ENCODE measurements at regions not wholly inside any gene's neighbourhood (a gene's known extent, or its start where the extent isn't known, plus 50 kb on each side); places are given as distances from the start of the nearest gene placed in this dataset.

DNA sequence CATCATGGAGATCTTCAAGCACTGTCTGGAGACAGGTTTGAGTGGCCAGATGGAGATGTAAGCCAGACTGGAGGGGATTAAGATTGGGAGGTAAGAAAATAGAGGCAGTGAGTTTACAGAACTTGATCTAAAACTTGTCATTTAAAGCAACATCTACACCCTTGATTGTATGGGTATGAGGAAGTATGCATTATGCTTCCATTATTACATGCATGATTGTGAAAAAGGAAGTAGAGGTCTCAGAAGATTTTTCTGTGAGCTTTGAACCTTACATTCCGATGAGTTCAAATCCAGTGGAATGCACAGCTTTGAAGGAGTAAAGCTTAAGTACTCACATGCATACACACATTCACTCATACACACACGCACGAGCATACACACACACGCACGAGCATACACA lies 550.8 kb downstream of the MED13L start:
- no peaks in the 10 kb centered on the region for H3K9me2 ChIP-seq (replicated peaks; ENCODE audit: insufficient read depth)
- no peak overlapping the region for H3K4me3 ChIP-seq
- WGBS (ENCODE audit: low lambda C conversion rate, missing lambda C conversion rate) = 92% methylated on average over 5 of the region's 5 CpGs
- no peak for DNase-seq (ENCODE audit: low spot score)
- H4K20me1 ChIP-seq (ENCODE audit: insufficient read depth, poor library complexity, severe bottlenecking) = no peaks in the 10 kb centered on the region
- no peaks in the 10 kb centered on the region for H3K4me1 ChIP-seq (ENCODE audit: insufficient read depth)
- no peak overlapping the region for H3K4me2 ChIP-seq
- H3K9me3 ChIP-seq (ENCODE audit: low read depth) = no peaks in the 10 kb centered on the region
- no peaks in the 10 kb centered on the region for H3K79me2 ChIP-seq
- H2AFZ ChIP-seq = no peak overlapping the region
- H3K27ac ChIP-seq = no peak overlapping the region
- H3K27me3 ChIP-seq = no peaks in the 10 kb centered on the region
- TF ChIP-seq EZH2phosphoT487 (IDR thresholded peaks at IDR 0.05; ENCODE audit: low read depth, severe bottlenecking, unreplicated experiment) (no peak), EZH2 (IDR thresholded peaks at IDR 0.05; ENCODE audit: borderline replicate concordance) (no peak)
- TF ChIP-seq, protein P1, sequence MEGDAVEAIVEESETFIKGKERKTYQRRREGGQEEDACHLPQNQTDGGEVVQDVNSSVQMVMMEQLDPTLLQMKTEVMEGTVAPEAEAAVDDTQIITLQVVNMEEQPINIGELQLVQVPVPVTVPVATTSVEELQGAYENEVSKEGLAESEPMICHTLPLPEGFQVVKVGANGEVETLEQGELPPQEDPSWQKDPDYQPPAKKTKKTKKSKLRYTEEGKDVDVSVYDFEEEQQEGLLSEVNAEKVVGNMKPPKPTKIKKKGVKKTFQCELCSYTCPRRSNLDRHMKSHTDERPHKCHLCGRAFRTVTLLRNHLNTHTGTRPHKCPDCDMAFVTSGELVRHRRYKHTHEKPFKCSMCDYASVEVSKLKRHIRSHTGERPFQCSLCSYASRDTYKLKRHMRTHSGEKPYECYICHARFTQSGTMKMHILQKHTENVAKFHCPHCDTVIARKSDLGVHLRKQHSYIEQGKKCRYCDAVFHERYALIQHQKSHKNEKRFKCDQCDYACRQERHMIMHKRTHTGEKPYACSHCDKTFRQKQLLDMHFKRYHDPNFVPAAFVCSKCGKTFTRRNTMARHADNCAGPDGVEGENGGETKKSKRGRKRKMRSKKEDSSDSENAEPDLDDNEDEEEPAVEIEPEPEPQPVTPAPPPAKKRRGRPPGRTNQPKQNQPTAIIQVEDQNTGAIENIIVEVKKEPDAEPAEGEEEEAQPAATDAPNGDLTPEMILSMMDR (IDR thresholded peaks at IDR 0.05; ENCODE audit: poor library complexity) = no peak
- H3K36me3 ChIP-seq (replicated peaks; ENCODE audit: insufficient read depth, low read depth) = no peaks in the 10 kb centered on the region

- Histone ChIP-seq H3K27ac (no peak overlapping the region), H3K79me2 (no peaks in the 10 kb centered on the region), H3K4me3 (no peak overlapping the region), H3K4me2 (no peak overlapping the region), H3K9me2 (replicated peaks; ENCODE audit: insufficient read depth) (no peaks in the 10 kb centered on the region), H3K9me3 (ENCODE audit: low read depth) (no peaks in the 10 kb centered on the region), H3K4me1 (ENCODE audit: insufficient read depth) (no peaks in the 10 kb centered on the region), H2AFZ (no peak overlapping the region), H3K36me3 (replicated peaks; ENCODE audit: insufficient read depth, low read depth) (no peaks in the 10 kb centered on the region), H4K20me1 (ENCODE audit: insufficient read depth, poor library complexity, severe bottlenecking) (no peaks in the 10 kb centered on the region), H3K27me3 (no peaks in the 10 kb centered on the region)
- 51% methylated on average over 2 of the region's 2 CpGs for WGBS (ENCODE audit: low lambda C conversion rate, missing lambda C conversion rate)
- TF ChIP-seq EZH2 (IDR thresholded peaks at IDR 0.05; ENCODE audit: borderline replicate concordance) = no peak
- TF ChIP-seq, protein P1 (IDR thresholded peaks at IDR 0.05; ENCODE audit: poor library complexity) = no peak
- TF ChIP-seq EZH2phosphoT487 (IDR thresholded peaks at IDR 0.05; ENCODE audit: low read depth, severe bottlenecking, unreplicated experiment) = no peak
- no peak for DNase-seq (ENCODE audit: low spot score)
These were observed 555.3 kb downstream of the MED13L start for GRCh38 chr12:115722181-115722580.

- no peak for TF ChIP-seq EZH2 (IDR thresholded peaks at IDR 0.05; ENCODE audit: borderline replicate concordance)
- TF ChIP-seq, protein P1 (IDR thresholded peaks at IDR 0.05; ENCODE audit: poor library complexity) = no peak
- TF ChIP-seq EZH2phosphoT487 (IDR thresholded peaks at IDR 0.05; ENCODE audit: low read depth, severe bottlenecking, unreplicated experiment) = no peak
- no peak overlapping the region for H3K4me2 ChIP-seq
- no peak overlapping the region for H2AFZ ChIP-seq
- H3K9me2 ChIP-seq (replicated peaks; ENCODE audit: insufficient read depth) = no peaks in the 10 kb centered on the region
- H3K4me1 ChIP-seq (ENCODE audit: insufficient read depth) = no peaks in the 10 kb centered on the region
- DNase-seq (ENCODE audit: low spot score) = no peak
- H3K79me2 ChIP-seq = no peaks in the 10 kb centered on the region
- no peaks in the 10 kb centered on the region for H3K9me3 ChIP-seq (ENCODE audit: low read depth)
- H3K27me3 ChIP-seq = no peaks in the 10 kb centered on the region
- no peaks in the 10 kb centered on the region for H4K20me1 ChIP-seq (ENCODE audit: insufficient read depth, poor library complexity, severe bottlenecking)
- H3K36me3 ChIP-seq (replicated peaks; ENCODE audit: insufficient read depth, low read depth) = no peaks in the 10 kb centered on the region
- 76% methylated on average over 4 of the region's 4 CpGs for WGBS (ENCODE audit: low lambda C conversion rate, missing lambda C conversion rate)
- no peak overlapping the region for H3K4me3 ChIP-seq
- H3K27ac ChIP-seq = no peak overlapping the region
These were observed 560.9 kb downstream of the MED13L start for GRCh38 chr12:115716551-115716950.

GRCh38 chr12:115712676-115713075 lies 564.8 kb downstream of the MED13L start:
- Histone ChIP-seq H3K36me3 (replicated peaks; ENCODE audit: insufficient read depth, low read depth) (no peaks in the 10 kb centered on the region), H3K4me3 (no peak overlapping the region), H3K4me1 (ENCODE audit: insufficient read depth) (no peaks in the 10 kb centered on the region), H2AFZ (no peak overlapping the region), H3K27me3 (no peaks in the 10 kb centered on the region), H3K9me3 (ENCODE audit: low read depth) (no peaks in the 10 kb centered on the region), H3K4me2 (no peak overlapping the region), H3K27ac (no peak overlapping the region), H3K9me2 (replicated peaks; ENCODE audit: insufficient read depth) (no peaks in the 10 kb centered on the region), H3K79me2 (no peaks in the 10 kb centered on the region), H4K20me1 (ENCODE audit: insufficient read depth, poor library complexity, severe bottlenecking) (no peaks in the 10 kb centered on the region)
- DNase-seq (ENCODE audit: low spot score) = peak; percentile 28
- WGBS (ENCODE audit: low lambda C conversion rate, missing lambda C conversion rate) = 46% methylated on average over 3 of the region's 3 CpGs
- no peak for TF ChIP-seq EZH2 (IDR thresholded peaks at IDR 0.05; ENCODE audit: borderline replicate concordance)
- TF ChIP-seq EZH2phosphoT487 (IDR thresholded peaks at IDR 0.05; ENCODE audit: low read depth, severe bottlenecking, unreplicated experiment) = no peak
- TF ChIP-seq, protein P1 (IDR thresholded peaks at IDR 0.05; ENCODE audit: poor library complexity) = no peak

Measured in hepatocyte (in vitro differentiated cells).